Posterior cingulate gyrus (tissue), 11 donors: ENCODE measurements at regions not wholly inside any gene's neighbourhood (a gene's known extent, or its start where the extent isn't known, plus 50 kb on each side); places are given as distances from the start of the nearest gene placed in this dataset.

Experiments used
- DNase-seq, 10 donors: peaks; one replicate each; pipeline versions ENCODE4 v3.0.0 to v3.0.0-alpha.2; 2020 to 2021; ENCODE audit warnings: mixed read lengths in 3 of 10
- intact Hi-C: fragments of 100-400 bp; cut with DNase I; formaldehyde crosslinking; loops from one replicate; pipeline ENCODE4 v1.15.1; 2023

DNA sequence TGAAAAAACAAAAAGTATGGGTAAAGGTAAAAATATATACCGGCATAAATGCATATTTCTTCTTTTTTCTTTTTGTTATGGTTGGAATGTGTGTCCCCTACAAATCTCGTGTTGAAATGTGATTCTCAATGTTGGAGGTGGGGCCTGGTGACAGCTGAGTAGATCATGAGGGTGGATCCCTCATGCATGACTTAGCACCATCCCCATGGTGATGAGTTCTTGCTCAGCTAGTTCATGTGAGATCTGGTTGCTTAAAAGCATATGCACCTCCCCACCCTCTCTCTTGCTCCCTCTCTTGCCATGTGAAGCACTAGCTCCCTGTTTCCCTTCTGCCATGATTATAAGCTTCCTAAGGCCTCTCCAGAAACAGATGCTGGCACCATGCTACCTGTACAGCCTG lies 93.3 kb downstream of the HYCC1 start:
- intact Hi-C loops, result no loop called here
- DNase-seq, result no peak

DNA sequence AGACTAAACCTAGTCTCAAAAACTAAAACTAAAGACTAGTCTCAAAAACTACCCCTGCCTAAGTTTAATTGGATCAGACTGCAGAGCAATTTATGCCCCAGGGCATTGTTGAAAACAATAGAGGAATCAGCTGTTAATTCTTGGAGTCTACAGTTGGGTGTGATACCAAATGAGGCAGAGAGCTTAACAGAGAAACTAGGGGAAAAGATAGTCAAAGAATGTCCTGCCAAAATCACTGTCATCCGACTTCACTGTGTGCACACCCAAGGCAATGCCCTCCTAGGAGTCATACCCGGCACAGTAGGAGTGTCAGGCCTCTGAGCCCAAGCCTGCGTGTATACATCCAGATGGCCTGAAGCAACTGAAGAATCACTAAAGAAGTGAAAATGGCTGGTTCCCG lies 90.5 kb upstream of the TOMM7 start:
- DNase-seq, result no peak
- intact Hi-C loops, result no loop called here

DNA sequence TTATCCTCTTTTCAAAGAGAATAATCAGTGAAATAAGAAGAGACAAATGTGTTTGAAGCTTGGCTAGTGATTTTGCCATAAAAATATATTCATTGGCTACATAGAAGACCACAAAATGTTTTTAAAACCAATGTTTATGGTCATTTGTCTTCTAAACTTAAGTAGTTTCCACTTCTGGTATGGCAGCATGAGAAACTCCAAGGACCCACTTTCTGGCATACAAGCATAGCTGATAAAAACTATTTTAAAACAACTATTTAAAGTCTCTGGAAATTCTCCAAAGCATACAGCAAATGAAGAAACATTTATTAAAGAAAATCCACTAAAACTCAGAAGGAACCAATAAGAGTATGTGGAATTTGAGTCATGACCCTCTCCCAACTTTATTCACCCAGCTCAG lies 89.2 kb upstream of the TOMM7 start:
- DNase-seq, result no peak
- intact Hi-C loops, result no loop called here

DNA sequence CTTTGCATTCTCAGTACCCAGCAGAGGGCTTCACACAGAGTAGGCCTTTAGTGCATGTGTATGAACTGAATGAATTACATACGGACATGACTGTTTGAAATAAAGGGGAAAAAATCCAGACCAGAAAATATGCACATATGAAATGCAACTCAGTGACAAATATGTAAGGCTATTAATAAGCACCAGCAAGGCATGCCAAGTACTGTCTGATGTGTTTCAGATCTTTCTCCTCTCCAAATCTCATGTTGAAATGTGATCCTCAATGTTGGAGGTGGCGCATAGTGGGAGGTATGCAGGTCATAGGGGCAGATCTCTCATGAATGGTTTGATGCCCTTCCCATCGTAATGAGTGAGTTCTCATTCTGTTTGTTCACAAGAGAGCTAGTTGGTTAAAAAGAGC lies 87.3 kb upstream of the TOMM7 start:
- no peak for DNase-seq
- intact Hi-C loops, result no loop called here

DNA sequence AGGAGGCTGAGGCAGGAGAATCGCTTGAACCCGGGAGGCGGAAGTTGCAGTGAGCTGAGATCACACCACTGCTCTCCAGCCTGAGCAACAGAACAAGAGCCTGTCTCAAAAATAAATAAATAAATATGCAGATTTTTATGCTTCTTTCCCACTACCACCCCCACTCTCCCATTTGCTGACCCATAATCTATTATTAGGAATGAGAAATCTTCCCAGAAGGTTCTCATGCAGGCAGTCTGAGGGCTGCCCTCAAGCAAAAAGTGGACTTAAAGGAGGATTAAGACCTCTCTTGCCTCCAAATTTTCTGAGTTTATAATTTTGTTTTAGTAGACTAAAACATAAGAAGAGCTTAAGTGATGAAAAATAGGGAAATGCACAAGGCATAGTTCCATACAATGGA lies 85.2 kb upstream of the TOMM7 start:
- no peak for DNase-seq
- intact Hi-C loops, result no loop called here

DNA sequence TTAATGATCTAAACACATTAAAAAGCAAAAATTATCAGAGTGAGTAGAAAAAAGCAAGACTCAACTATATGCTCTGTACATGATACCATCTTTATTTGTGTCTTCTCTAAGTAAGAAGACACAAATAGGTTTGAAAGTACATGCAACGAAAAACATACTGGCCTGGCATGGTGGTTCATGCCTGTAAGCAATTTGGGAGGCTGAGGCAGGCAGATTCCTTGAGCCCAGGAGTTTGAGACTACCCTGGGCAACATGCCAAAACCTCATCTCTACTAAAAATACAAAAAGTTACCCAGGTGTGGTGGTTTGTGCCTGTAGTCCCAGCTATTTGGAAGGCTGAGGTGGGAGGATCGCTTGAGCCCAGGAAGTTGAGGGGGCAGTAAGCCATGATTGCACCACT lies 78.1 kb upstream of the TOMM7 start:
- intact Hi-C loops, result no loop called here
- DNase-seq, result no peak

DNA sequence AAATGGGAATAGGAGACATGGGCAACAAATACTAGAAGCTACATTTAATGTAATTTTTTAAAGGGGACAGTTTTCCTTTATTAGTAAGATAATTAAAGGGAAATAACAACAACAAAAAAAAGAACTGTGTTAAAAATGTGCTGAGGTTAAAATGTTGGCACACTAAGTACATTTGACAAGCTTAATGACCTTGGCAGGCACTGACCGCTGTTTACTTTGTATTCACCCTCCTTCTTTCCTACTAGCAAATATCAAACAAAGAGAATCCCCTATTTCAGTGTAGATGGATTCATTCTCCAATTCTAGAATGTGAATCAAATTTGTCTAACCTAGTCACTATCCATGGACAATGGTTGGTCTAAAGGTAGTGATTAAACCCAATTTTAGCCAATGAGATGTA lies 77.5 kb upstream of the TOMM7 start:
- DNase-seq, result no peak
- intact Hi-C loops, result no loop called here

DNA sequence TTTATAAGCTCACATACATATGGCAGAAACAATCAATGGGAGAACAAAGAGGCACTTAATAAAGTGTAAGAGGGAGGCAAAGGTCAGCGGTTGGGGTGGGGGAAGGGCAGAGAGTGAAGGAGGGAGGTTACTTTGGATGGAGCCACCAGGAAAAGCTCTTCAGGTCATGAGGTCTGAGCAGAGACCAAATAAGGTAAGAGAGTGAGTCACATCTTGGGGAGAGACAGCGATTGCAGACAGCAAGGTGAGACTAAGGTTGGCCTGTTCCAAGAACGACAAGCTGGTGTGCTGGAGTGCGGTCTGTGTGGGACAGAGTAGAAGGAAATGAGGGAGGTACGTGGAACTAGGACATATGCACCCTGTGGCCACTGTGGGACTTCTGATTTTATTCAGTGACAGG lies 74.3 kb upstream of the TOMM7 start:
- intact Hi-C loops, result no loop called here
- DNase-seq, result no peak

DNA sequence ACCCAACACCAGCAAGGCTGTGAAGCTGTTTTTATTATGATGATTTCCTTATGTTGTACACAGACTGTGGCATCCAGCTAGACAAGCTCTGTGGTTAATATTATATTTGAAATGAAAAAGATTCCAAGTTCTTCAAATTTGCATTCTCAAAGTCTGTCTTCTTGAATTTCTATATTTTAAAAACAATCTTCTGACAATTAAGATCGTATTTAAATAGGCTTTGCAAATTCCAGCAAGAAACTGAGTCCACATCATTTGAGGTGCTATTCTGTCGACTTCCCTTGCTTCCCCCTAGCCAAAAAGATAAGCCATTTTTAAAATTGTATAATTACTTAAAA lies 73.1 kb upstream of the TOMM7 start:
- intact Hi-C loops, result no loop called here
- DNase-seq, result no peak

DNA sequence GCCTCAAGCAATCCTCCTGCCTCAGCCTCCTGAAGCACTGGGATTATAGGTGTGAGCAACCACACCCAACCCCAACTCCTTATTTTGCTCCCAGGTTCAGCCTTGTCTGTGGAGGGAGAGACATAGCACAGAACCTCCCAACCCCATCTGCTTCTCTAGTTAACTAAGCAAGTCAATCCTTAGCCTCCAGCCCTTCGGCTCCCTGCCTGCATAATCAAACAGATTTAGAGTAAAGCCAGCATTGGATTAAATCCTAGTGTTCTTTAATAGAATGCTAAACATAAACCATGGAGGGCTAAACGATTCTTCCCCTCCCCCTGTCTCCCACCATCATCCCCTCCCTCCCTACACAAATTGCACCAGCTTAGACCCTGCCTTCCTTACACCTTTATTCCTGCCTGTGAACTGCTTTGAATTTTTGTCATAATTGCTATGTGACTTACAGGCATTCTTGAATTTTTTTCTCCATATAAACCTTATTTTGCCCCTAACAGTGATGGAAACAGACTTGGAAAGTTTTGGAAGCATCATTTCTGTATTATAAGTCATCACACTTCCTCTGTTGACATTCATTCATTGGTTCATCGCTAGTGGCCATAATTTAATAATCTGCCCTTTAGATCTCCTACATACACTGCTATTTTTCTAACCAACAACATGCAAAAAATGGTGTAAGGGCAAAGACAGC lies 72.6 kb upstream of the TOMM7 start:
- intact Hi-C loops, result no loop called here

DNA sequence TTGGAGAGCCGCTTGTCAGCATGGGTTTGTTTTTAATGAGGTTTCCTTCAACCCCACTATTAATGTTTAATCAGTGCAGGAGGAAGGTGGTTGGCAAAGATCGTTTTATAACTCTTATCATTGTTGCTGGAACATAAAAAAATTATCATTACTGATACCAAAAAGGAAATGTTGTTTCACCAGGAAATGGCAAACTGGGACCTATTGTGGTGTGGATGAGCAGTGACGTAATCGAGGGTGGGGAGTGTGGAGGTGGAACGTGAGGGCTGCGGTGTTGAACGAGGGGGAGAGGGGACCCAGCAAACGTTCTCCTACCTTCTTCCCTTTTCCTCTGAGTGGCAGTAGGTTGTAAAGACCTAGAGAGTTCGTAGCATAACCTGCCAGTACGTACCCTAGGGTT lies 71.9 kb upstream of the TOMM7 start:
- intact Hi-C loops, result no loop called here
- no peak for DNase-seq

More for the DNA sequence above, 72.6 kb upstream of the TOMM7 start:
- DNase-seq, result no peak

DNA sequence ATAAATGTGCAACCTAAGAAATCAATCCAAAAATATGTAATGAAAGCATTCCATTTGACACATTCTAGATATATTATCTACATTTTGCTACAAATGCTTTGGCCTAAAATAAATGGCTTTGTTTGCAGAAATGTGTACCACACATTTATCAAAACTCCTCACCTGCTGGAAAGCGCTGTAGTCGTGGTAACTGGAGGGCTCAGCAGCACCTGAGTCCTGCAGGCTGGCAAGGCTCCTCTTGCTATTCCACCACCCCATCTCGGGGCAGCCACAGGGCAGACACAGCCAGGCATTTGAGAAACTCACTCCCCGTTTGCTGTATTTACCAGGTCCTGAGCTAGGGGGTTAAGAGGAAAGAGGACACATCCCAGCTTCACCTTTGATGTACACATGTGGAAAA lies 68.1 kb upstream of the TOMM7 start:
- intact Hi-C loops, result no loop called here
- DNase-seq, result no peak

DNA sequence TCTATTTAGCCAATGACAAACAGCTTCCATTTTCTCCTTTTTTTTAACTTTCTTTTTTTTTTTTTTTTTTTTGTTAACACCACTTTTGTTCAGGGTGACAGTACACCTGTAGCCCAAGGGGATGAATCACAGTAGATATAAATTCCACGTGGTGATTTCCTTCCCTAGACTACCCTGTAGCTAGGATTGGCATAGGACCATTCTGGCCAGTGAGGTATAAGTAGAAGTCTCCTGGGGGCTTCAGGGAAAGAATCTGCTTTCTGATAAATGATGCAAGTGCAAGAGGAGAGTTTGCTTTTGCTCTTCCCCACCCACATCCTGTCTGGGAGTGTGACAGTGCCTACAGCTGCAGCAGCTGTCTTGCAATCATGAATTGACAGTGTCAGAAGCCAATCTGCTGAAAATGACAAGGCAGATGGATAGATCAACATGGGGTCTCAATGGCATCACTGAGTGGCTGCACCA lies 63.2 kb upstream of the TOMM7 start:
- no peak for DNase-seq
- intact Hi-C loops, result no loop called here

DNA sequence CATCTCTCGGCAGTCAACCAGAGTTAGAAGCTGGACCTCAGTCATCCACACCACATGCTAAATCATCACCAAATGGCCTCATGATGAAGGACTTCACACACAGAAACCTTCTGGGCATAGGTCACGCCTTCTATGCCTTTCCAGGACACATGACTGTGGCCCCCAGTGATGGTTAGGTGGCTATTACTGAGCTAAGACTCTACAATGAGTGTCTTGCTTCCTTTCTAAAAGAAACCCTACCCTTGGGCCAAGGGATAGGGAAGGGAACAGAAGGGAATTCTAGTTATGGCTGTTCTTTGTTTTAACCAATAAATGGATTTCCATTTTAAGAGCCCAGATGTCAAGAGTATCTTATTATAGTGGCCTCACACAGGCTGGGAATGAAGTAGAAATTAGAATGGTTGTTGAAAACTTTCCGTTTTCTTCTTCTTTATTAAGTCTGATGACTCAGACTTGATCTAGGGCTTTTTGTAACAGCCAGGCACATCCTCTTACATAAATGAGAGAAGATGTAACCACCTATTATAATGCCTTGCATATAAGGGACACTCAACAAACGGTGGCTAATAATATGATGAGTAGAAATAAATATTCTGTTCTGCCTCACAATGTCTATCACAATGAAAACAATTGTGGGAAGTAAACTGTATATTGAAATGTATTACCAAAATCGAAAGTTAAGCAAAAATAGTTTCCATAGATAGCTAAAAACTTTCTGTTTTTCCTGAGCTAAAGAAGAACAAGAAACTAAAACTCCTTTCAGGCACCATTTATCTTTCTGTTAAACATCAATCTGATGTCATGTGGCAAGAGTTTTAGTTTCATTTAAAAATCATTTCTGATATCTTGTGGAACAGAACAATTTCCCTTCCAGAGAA lies 62.5 kb upstream of the TOMM7 start:
- DNase-seq, result no peak
- intact Hi-C loops, result no loop called here

DNA sequence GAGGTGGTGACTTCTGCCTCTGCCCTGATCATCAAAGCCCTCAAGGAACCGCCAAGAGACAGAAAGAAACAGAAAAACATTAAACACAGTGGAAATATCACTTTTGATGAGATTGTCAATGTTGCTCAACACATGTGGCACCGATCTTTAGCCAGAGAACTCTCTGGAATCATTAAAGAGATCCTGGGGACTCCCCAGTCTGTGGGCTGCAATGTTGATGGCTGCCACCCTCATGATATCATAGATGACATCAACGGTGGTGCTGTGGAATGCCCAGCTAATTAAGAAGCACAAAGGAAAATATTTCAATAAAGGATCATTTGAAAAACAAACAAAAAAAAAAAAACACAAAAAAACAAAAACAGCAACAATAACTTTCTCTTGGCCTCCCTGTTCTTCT lies 59.5 kb upstream of the TOMM7 start:
- intact Hi-C loops, result no loop called here

DNA sequence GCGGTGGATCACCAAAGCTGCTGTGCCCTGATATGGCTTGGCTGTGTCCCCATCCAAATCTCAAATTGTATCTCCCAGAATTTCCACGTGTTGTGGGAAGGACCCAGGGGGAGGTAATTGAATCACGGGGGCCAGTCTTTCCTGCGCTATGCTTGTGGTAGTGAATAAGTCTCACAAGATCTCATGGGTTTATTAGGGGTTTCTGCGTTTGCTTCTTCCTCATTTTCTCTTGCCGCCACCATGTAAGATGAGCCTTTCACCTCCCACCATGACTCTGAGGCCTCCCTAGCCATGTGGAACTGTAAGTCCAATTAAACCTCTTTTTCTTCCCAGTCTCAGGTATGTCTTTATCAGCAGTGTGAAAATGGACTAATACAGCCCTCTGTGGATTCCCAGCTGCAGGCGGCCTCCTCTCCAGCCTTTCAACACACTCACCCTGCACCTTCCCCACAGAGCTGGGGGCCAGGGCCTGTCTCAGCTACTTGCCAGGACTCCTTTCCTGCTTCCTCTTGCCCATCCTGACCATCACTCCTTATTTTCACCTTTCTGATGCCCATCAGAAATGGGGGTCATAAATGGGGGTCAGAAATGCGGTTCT lies 57.2 kb upstream of the TOMM7 start:
- no peak for DNase-seq
- intact Hi-C loops, result no loop called here

More for the DNA sequence above, 59.5 kb upstream of the TOMM7 start:
- DNase-seq, result no peak

DNA sequence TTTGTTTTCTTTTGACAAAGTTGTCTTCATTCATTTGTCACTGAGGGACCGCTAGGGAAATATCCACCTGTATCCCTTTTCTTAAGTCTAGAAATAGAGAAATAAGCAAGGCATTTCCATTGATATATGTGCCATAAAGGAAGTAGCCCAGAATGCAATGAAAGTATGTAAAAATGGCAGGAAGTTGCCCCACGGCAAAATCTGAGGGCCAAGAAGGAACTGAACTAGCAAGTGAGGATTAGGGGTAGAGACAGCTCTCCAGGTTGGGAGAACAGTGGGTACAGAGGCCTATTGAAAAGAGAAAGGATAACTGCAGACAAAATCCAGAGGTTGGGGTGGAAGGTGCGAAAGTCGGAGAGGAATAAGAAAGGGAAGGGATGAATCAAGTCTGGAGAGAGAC lies 56.6 kb upstream of the TOMM7 start:
- DNase-seq, result no peak
- intact Hi-C loops, result no loop called here

DNA sequence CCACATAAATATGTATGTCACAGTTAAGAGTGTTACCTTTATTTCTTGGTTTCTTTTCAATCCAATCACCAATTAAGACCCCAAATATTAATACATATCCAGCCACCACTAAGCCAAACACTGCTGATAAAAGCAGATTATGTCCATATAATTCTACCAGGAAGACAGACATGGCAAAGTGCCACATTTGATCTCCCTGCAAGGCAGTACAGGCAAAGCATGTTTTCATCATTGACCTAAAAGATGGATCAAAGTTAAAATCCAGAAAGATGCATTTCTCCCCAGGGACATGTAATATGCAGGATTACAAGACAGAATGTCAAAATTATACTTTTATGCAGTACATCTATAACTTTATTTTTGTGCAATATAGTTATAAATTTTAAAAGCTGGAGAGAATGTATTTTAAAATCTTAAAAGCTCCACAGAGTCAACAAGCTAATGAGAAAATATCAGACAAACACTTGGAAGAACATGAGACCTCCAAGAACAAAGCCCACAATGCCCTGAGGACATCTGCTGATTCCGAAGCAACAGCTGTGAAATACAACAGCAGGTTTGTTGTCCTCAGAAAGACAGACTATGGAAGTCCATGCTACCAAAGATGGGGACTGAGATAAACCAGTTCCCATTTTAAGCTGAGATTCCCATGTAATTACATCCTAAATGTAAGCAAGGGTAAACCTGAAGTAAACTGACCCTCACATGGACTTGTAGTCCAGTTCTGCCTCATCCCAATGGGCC lies 54.5 kb upstream of the TOMM7 start:
- DNase-seq, result no peak
- intact Hi-C loops, result no loop called here

DNA sequence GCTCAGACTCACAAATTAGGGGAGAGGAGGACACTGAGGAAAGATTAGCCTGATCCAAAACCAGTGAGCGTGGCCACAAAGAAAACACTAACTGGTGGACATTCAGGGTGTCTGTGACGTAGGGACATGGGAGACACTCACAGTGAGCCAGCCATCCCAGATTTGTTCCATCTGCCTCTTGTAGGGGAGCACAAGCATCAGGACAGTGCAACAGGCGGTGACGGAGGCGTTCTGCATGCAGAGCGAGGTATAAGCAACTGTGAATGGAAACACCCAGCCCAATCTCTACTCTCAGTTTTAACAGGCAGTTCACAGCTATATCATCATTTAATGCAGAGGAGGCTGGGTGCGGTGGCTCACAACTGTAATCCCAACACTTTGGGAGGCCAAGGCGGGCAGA lies 52.8 kb upstream of the TOMM7 start:
- intact Hi-C loops, result no loop called here
- DNase-seq, result peak in 2 of 10 donors; percentile 30 to 84

DNA sequence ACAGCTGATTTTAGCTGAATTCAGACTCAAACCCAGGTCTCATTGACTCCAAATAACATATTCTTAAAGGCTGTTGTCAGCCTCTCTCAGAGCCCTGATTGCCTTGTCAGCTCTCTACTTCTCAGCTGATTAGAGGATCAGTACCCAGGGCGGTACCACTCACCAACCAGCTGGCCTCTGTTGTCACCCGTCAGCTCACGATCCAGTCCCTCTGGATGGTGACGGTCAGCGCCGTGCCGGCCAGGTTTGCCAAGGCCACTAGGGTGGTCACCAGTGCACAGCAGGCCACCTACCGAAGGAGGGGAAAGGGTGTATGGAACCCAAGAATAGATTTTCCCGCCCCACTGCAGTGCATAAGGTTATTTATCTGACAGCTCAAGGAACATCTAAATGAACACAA lies 52.3 kb upstream of the TOMM7 start:
- intact Hi-C loops, result no loop called here

More for the DNA sequence above, 52.3 kb upstream of the TOMM7 start:
- DNase-seq, result no peak
